Endothelial cell of umbilical vein (primary cell): ENCODE measurements at regions not wholly inside any gene's neighbourhood (a gene's known extent, or its start where the extent isn't known, plus 50 kb on each side); places are given as distances from the start of the nearest gene placed in this dataset.

Source experiments
- CTCF ChIP-seq, 2 donors: IDR thresholded peaks; 1 replicate in 1 of 2; 2 replicates in 1 of 2; pipeline ENCODE4 v1.5.1; 2011; ENCODE audit warnings: low read length in 2 of 2, mild to moderate bottlenecking in 2 of 2, moderate library complexity in 2 of 2, control low read depth in 1 of 2, inconsistent platforms in 1 of 2, low read depth in 1 of 2; ENCODE audit not compliant: insufficient read depth in 1 of 2; ENCODE audit errors: extremely low read depth in 1 of 2
- MAX ChIP-seq: IDR thresholded peaks from 2 replicates; pipeline ENCODE4 v1.6.1; 2011; ENCODE audit not compliant: insufficient read depth, insufficient read length
- MYC ChIP-seq: IDR thresholded peaks from one replicate; pipeline ENCODE4 v1.6.1; 2011; ENCODE audit warnings: mild to moderate bottlenecking, low read depth, low read length
- POLR2A ChIP-seq: IDR thresholded peaks from 2 replicates; pipeline ENCODE4 v1.6.1; 2012; ENCODE audit warnings: low read depth, mild to moderate bottlenecking, control low read depth, low read length

GRCh38 chrX:96432647-96433046, 252.0 kb upstream of the DIAPH2 start:
- no peak for TF ChIP-seq CTCF (IDR thresholded peaks at IDR 0.05; ENCODE audit: extremely low read depth in 1 of 2, insufficient read depth in 1 of 2, low read depth in 1 of 2, low read length in 2 of 2)
- TF ChIP-seq POLR2A = no peak
- TF ChIP-seq MAX = no peak
- TF ChIP-seq MYC = no peak
